Keratinocyte (primary cell): ENCODE measurements at regions not wholly inside any gene's neighbourhood (a gene's known extent, or its start where the extent isn't known, plus 50 kb on each side); places are given as distances from the start of the nearest gene placed in this dataset.

Source experiments
- EZH2 ChIP-seq: IDR thresholded peaks from one replicate; pipeline ENCODE4 v1.6.1; 2012; ENCODE audit warnings: inconsistent platforms, mild to moderate bottlenecking, low read length, moderate library complexity
- TF ChIP-seq, protein P1 (sequence below), 3 experiments: IDR thresholded peaks in 1 of 3; conservative IDR thresholded peaks in 1 of 3; optimal IDR thresholded peaks in 1 of 3; 2 replicates in 2 of 3; 3 replicates in 1 of 3; pipeline versions ENCODE3 to v1.5.1; 2011; ENCODE audit warnings: low read length in 3 of 3, mild to moderate bottlenecking in 3 of 3, moderate library complexity in 2 of 3, control low read depth in 1 of 3, inconsistent platforms in 1 of 3; ENCODE audit not compliant: insufficient read depth in 2 of 3; ENCODE audit errors: extremely low read depth in 1 of 3

DNA sequence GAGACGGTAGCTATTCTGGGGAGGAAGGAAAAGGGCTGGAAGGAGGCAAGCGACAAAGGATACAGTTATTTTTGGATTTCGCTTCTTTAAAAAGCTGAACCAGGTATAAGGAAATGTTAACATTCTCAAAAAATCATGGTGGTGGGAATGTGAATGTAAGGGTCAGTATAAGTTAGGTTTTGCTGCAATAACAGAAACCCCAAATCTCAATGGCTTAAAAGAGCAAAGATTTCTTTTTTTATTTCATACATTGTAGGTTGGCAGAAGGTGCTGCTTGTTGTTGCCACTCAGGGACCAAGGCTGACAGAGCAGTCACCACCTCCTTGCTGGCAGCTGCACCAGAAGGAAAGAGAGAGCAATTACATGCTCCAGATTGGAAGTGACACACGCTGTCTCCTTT, 176.3 kb upstream of the LPP start:
- TF ChIP-seq, protein P1, sequence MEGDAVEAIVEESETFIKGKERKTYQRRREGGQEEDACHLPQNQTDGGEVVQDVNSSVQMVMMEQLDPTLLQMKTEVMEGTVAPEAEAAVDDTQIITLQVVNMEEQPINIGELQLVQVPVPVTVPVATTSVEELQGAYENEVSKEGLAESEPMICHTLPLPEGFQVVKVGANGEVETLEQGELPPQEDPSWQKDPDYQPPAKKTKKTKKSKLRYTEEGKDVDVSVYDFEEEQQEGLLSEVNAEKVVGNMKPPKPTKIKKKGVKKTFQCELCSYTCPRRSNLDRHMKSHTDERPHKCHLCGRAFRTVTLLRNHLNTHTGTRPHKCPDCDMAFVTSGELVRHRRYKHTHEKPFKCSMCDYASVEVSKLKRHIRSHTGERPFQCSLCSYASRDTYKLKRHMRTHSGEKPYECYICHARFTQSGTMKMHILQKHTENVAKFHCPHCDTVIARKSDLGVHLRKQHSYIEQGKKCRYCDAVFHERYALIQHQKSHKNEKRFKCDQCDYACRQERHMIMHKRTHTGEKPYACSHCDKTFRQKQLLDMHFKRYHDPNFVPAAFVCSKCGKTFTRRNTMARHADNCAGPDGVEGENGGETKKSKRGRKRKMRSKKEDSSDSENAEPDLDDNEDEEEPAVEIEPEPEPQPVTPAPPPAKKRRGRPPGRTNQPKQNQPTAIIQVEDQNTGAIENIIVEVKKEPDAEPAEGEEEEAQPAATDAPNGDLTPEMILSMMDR (optimal IDR thresholded peaks at IDR 0.05 in 1 of 3, IDR thresholded peaks at IDR 0.05 in 1 of 3, conservative IDR thresholded peaks at IDR 0.05 in 1 of 3; ENCODE audit: extremely low read depth in 1 of 3, insufficient read depth in 2 of 3, low read length in 3 of 3), result no peak
- TF ChIP-seq EZH2, result no peak
